DOHH2 (cell line): ENCODE measurements at regions not wholly inside any gene's neighbourhood (a gene's known extent, or its start where the extent isn't known, plus 50 kb on each side); places are given as distances from the start of the nearest gene placed in this dataset.

ENCODE experiments used
- H3F3A ChIP-seq: fragments of 200-600 bp; sonication (generic), shearing (Covaris generic); 2 replicates; pipeline ENCODE4 v1.6.0; 2016; ENCODE audit warnings: antibody characterized with exemption, mild to moderate bottlenecking; ENCODE audit not compliant: control insufficient read depth, insufficient read depth
- H3K27ac ChIP-seq: fragments of 200-600 bp; sonication (generic); 2 replicates; pipeline ENCODE4 v1.5.1; 2014; ENCODE audit warnings: low read depth, mild to moderate bottlenecking, low read length, moderate library complexity
- H3K27me3 ChIP-seq: fragments of 200-600 bp; sonication (generic); 2 replicates; pipeline ENCODE4 v1.6.1; 2014; ENCODE audit warnings: mild to moderate bottlenecking, low read length, mixed read lengths; ENCODE audit not compliant: control insufficient read depth
- H3K36me3 ChIP-seq: fragments of 200-600 bp; sonication (generic); 2 replicates; pipeline ENCODE4 v1.6.1; 2014; ENCODE audit warnings: mild to moderate bottlenecking, low read length, moderate library complexity, mixed read lengths; ENCODE audit not compliant: control insufficient read depth
- H3K4me1 ChIP-seq: fragments of 200-600 bp; sonication (generic); 2 replicates; pipeline ENCODE4 v1.6.1; 2014; ENCODE audit warnings: mild to moderate bottlenecking, low read length, mixed read lengths; ENCODE audit not compliant: control insufficient read depth
- H3K4me2 ChIP-seq: fragments of 200-600 bp; sonication (generic); 2 replicates; pipeline ENCODE4 v1.6.0; 2014; ENCODE audit warnings: mild to moderate bottlenecking, low read length, moderate library complexity
- H3K4me3 ChIP-seq: fragments of 200-600 bp; sonication (generic); 2 replicates; pipeline ENCODE4 v1.5.1; 2014; ENCODE audit warnings: mild to moderate bottlenecking, low read length, mixed read lengths
- H3K79me2 ChIP-seq: fragments of 200-600 bp; sonication (generic); 2 replicates; pipeline ENCODE4 v1.6.1; 2014; ENCODE audit warnings: mild to moderate bottlenecking, low read length, mixed read lengths; ENCODE audit not compliant: control insufficient read depth
- H3K9me2 ChIP-seq: fragments of 200-600 bp; sonication (generic); replicated peaks from 2 replicates; pipeline ENCODE4 v1.6.1; 2014; ENCODE audit warnings: mild to moderate bottlenecking, low read length, mixed read lengths; ENCODE audit not compliant: control insufficient read depth
- H3K9me3 ChIP-seq: fragments of 200-600 bp; sonication (generic); 2 replicates; pipeline ENCODE4 v1.6.1; 2014; ENCODE audit warnings: antibody characterized with exemption, low read length, mixed read lengths; ENCODE audit not compliant: control insufficient read depth, insufficient read depth
- H4K20me1 ChIP-seq: fragments of 200-600 bp; sonication (generic); 2 replicates; pipeline ENCODE4 v1.6.0; 2014; ENCODE audit warnings: low read depth, mild to moderate bottlenecking, antibody characterized with exemption, low read length, moderate library complexity; ENCODE audit not compliant: control insufficient read depth, insufficient read depth
- EZH2phosphoT487 ChIP-seq: fragments of 200-600 bp; sonication (generic); IDR thresholded peaks from 2 replicates; pipeline ENCODE4 v1.6.1; 2017; ENCODE audit warnings: borderline replicate concordance, mild to moderate bottlenecking, antibody characterized with exemption, low read length, moderate library complexity, mixed read lengths
- TF ChIP-seq, protein P1 (sequence below): fragments of 200-600 bp; sonication (generic); IDR thresholded peaks from one replicate; pipeline ENCODE4 v1.5.1; 2014; ENCODE audit warnings: antibody characterized with exemption, mild to moderate bottlenecking, low read depth, low read length; ENCODE audit not compliant: poor library complexity, severe bottlenecking

- Histone ChIP-seq H3K4me3 (no peak overlapping the region), H4K20me1 (no peaks in the 10 kb centered on the region), H3K9me3 (no peaks in the 10 kb centered on the region), H3K4me1 (no peaks in the 10 kb centered on the region), H3K79me2 (no peaks in the 10 kb centered on the region), H3K4me2 (no peak overlapping the region), H3K27me3 (no peaks in the 10 kb centered on the region), H3F3A (no peaks in the 10 kb centered on the region), H3K27ac (no peak overlapping the region), H3K9me2 (no peaks in the 10 kb centered on the region), H3K36me3 (no peaks in the 10 kb centered on the region)
- TF ChIP-seq, protein P1, sequence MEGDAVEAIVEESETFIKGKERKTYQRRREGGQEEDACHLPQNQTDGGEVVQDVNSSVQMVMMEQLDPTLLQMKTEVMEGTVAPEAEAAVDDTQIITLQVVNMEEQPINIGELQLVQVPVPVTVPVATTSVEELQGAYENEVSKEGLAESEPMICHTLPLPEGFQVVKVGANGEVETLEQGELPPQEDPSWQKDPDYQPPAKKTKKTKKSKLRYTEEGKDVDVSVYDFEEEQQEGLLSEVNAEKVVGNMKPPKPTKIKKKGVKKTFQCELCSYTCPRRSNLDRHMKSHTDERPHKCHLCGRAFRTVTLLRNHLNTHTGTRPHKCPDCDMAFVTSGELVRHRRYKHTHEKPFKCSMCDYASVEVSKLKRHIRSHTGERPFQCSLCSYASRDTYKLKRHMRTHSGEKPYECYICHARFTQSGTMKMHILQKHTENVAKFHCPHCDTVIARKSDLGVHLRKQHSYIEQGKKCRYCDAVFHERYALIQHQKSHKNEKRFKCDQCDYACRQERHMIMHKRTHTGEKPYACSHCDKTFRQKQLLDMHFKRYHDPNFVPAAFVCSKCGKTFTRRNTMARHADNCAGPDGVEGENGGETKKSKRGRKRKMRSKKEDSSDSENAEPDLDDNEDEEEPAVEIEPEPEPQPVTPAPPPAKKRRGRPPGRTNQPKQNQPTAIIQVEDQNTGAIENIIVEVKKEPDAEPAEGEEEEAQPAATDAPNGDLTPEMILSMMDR: no peak
- TF ChIP-seq EZH2phosphoT487: no peak
Measured at GRCh38 chr7:10632712-10633111, 341.0 kb upstream of the PHF14 start.

DNA sequence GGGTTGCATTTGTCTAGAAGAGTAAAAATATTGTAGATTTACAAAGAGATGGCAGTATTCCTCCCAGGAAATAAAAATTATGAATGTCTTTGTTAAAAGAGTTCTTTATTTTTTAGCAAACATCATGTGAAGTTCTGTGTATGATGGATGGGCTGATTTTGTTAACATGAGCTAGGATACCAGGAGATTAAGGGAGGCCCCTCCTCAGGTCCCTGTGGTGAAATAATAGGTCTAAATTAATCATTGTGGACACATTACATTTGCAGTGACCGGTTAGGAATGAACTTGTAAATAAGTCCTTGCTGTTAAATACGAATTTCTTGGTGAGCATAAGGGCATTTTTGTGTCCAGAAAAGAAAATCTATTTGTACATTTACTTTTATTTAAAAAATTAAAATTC lies 339.4 kb upstream of the PHF14 start:
- TF ChIP-seq EZH2phosphoT487: no peak
- TF ChIP-seq, protein P1: no peak
- H3K4me1 ChIP-seq: no peaks in the 10 kb centered on the region
- H3K27me3 ChIP-seq: no peaks in the 10 kb centered on the region
- H3K9me3 ChIP-seq: no peaks in the 10 kb centered on the region
- no peak overlapping the region for H3K4me2 ChIP-seq
- no peaks in the 10 kb centered on the region for H4K20me1 ChIP-seq
- H3F3A ChIP-seq: no peaks in the 10 kb centered on the region
- no peaks in the 10 kb centered on the region for H3K36me3 ChIP-seq
- H3K9me2 ChIP-seq: no peaks in the 10 kb centered on the region
- no peaks in the 10 kb centered on the region for H3K79me2 ChIP-seq
- no peak overlapping the region for H3K4me3 ChIP-seq
- H3K27ac ChIP-seq: no peak overlapping the region

DNA sequence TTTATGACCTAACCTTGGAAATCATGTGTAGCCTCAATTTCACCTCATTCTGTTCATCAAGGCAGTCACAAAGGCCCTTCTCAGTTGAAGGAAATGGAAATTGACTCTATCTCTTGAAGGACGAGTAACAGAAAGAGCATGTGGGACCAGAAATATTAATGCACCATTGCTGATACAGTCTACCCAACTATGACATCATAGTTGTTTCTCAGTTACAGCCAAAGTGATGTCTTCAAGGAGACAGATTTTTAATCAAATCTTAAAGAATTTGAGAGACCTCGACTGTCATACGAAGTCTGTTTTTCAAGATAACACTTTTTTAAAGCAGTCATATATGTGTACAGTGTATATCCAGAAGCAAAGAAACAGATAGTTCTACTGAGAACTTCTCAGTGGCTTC lies 335.7 kb upstream of the PHF14 start:
- Histone ChIP-seq H3K27me3 (no peaks in the 10 kb centered on the region), H3K4me1 (no peaks in the 10 kb centered on the region), H3K9me2 (no peaks in the 10 kb centered on the region), H3K4me3 (no peak overlapping the region), H3K4me2 (no peak overlapping the region), H3K9me3 (no peaks in the 10 kb centered on the region), H4K20me1 (no peaks in the 10 kb centered on the region), H3K36me3 (no peaks in the 10 kb centered on the region), H3F3A (no peaks in the 10 kb centered on the region), H3K27ac (no peak overlapping the region), H3K79me2 (no peaks in the 10 kb centered on the region)
- TF ChIP-seq, protein P1: no peak
- no peak for TF ChIP-seq EZH2phosphoT487

DNA sequence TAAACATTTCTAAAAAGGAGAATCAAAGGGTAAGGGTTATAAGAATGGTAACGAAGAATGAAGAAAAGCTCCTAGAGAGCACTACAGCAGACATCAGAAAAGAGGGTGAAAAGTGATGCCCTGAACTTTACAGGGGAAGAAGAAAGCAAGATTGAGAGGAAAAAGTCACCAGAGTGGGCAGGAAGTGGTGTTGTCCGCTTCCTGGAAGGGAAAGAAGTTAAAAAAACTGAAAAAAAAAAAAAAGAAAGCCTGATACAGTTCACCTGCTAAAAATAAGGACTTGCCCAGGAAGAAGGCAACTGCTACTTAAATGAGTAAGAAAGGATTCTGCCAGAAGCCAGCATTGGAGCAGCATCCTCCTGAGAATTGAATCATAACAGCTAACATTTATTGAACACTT lies 330.1 kb upstream of the PHF14 start:
- Histone ChIP-seq H3K9me2 (no peaks in the 10 kb centered on the region), H3K4me1 (peaks cover 9% of the 10 kb centered on the region), H3K9me3 (no peaks in the 10 kb centered on the region), H3K27ac (no peak overlapping the region), H3K79me2 (no peaks in the 10 kb centered on the region), H3K36me3 (no peaks in the 10 kb centered on the region), H3K4me3 (no peak overlapping the region), H3K27me3 (no peaks in the 10 kb centered on the region), H3K4me2 (no peak overlapping the region), H4K20me1 (no peaks in the 10 kb centered on the region), H3F3A (no peaks in the 10 kb centered on the region)
- TF ChIP-seq EZH2phosphoT487: no peak
- TF ChIP-seq, protein P1: no peak
